HG02588 (cell line): ENCODE measurements at regions not wholly inside any gene's neighbourhood (a gene's known extent, or its start where the extent isn't known, plus 50 kb on each side); places are given as distances from the start of the nearest gene placed in this dataset.

Source experiments
- ATAC-seq: cut with Tn5 transposase; IDR thresholded peaks from one replicate; pipeline ENCODE4 v1.9.1; 2021; ENCODE audit warnings: mild to moderate bottlenecking, moderate library complexity; ENCODE audit not compliant: unreplicated experiment

DNA sequence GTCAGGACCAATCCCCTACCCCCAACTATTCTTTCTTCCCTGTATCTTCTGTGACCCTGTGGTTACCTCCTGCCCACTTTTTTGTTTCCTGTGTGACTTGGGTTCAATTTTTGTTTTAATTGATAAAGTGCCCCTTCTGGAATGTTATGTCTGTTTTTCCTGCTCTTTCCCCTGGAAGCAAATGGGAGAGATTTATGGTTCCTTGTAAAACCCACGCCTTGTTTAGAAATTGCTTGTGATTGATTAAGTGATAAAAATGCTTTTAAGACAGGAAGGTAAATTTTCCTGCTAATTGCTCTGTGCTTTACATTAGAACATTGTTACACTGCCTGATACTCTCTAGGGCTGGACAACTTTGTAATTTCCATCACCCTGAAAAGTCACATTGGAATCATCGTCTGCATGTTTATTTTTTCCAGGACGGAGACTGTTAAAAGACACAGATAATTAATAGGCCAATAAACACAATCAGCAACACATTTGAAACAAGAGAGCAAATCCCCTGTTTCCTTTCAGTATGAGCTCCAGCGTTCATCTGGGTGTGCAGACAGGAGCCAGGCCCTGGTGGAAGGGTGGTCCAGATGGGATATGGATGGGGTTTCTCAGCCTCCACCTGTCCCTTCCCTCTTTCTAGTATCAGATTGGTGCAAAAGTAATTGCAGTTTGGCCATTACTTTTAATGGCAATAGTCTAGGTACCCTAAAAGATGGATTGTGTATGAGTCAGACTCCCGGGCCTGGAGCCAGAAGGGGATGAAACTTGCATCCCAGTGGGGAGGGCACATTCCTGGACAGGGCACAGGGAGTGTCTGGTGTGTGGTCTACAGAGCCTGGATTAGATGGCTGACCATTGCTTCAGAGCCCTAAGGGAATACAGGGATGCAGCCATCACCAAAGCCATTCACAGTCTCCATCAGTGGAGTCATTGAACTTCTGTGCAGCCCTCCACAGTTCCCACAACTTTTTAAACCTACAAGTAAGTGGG lies 58.1 kb upstream of the AGBL1 start:
- no peak for ATAC-seq

DNA sequence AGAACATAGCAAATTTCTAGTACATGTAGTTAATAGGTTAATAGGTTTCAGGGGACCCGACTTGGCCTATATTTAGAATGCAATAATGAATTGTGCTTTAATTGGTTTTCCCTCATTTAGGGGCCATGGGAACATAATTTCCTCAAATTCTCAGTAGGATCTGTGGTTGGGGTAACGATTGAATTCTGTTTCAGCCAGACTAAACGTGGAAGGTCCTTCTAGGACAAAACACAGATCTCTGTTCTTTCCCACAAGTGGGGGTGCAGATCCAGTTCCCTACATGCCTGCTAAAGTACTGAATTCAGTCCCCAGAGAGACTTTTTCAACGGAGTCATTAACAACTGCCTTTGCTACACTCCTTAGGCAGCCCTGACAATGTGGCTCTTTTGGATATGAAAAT lies 50.7 kb upstream of the AGBL1 start:
- no peak for ATAC-seq
